HG03521 (cell line): ENCODE measurements at regions not wholly inside any gene's neighbourhood (a gene's known extent, or its start where the extent isn't known, plus 50 kb on each side); places are given as distances from the start of the nearest gene placed in this dataset.

ENCODE experiments used
- ATAC-seq: cut with Tn5 transposase; IDR thresholded peaks from one replicate; pipeline ENCODE4 v1.9.1; 2021; ENCODE audit warnings: mild to moderate bottlenecking, moderate library complexity; ENCODE audit not compliant: unreplicated experiment

GRCh38 chr1:8204826-8205225 is 113.1 kb upstream of the SLC45A1 start:
- ATAC-seq, result no peak

- no peak for ATAC-seq
These were observed 114.4 kb upstream of the SLC45A1 start for GRCh38 chr1:8203551-8203950.

DNA sequence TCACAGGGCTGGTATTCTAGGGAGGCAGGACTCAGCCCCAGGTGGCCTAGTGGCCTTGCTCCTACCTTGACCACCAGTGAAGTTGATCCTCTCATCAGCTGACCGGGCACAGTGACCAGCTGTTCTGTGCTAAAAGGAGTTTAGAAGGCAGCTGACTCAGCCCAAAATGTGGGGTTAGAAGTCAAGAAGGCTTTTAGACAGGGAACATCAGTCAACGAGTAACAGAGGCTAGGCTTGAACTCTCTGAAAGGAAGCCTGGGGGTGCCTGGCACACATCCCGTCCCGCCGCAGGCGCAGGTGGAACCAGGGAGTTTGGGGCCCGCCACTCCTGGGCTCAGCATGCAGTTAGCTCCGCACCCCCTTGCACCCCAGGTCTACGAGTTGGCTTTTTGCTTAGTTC is 114.9 kb upstream of the SLC45A1 start:
- ATAC-seq, result no peak

- no peak for ATAC-seq
These were observed 115.6 kb upstream of the SLC45A1 start for GRCh38 chr1:8202182-8202905.

- ATAC-seq, result no peak
These were observed 116.5 kb upstream of the SLC45A1 start for GRCh38 chr1:8201331-8201861.

GRCh38 chr1:8200317-8201115 is 117.4 kb upstream of the SLC45A1 start:
- no peak for ATAC-seq

DNA sequence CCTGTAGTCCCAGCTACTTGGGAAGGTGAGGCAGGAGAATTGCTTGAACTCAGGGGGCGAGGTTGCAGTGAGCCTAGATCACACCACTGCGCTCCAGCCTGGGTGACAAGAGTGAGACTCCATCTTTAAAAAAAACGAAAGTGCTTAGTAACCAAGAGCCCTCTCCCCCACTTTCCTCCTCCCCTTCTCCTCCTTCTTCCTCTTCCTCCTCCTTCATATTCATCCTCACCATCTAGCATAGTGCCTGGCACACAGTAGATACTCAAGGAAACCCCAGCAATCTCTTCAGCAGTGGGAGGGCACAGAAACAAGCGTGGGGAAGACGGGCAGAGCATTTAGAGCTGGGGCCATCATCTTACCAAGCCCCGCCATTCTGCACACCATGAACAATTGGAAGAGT is 119.4 kb upstream of the SLC45A1 start:
- no peak for ATAC-seq

DNA sequence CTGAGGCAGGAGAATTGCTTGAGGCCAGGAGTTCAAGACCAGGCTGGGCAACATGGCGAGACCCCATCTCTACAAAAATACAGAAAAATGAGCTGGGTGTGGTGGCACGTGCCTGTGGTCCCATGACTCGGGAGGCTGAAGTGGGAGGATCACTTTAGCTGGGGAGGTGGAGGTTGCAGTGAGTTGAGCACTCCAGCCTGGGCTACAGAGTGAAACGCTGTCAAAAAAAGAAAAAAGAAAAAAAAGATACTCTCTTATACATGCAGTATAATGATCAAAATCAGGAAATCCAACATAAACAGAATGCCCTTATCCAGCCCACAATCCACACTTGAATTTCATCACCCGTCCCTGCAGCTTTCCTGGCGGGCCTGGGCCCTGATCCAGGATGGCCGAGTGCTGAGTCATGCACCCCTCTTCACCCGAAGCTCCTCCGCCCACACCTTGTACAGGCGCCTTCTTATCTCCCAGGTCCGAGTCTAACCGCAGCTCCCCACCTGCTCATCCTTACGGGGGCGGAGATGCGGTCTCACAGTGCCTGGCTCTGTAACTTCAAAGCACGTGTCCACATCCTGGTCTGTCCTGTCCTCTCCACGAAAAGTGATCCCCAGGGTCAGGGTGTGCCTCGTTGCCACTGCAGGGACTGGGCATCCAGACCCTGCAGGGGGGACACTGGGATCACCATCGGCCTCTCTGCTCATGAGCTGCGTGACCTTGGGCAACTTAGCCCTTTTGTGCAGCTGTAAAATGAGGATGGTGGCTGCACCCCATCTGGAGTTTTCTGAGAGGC is 120.2 kb upstream of the SLC45A1 start:
- ATAC-seq, result no peak

DNA sequence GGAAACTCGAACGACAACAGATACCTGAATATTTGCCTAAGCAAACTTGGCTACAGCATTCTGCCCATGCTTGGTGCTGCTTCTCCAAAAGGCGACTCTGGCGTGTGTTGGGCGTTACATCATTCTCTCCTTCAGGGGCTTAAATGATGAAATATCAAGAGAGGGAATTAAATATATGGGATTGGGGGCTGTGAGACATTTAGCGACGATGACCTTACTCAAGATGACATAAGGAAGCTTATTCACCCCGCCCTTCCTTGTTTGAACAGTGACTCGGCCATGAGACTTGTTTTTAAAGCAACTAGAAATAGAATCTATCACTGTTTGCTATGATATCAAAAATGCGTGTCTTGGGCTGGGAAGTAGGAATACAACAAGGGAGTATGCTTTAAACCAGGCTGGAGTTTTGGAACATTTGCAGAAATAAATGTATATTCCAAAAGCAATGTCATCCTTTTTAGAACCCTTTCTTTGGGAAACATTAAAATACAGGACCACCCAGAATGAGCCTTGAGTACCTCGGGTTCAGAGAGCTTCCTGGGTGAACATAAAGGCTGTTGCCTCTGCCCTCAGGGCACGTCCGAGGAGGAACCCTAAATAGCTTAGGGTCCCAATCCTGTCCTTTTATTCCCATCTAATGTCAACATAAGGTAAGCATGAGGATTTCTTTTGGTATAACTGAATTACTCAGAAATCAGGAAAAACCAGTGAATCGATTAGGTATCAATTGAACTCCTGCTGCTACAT is 123.3 kb upstream of the SLC45A1 start:
- no peak for ATAC-seq

- ATAC-seq, result no peak
These were observed 124.0 kb upstream of the SLC45A1 start for GRCh38 chr1:8193840-8194406.

DNA sequence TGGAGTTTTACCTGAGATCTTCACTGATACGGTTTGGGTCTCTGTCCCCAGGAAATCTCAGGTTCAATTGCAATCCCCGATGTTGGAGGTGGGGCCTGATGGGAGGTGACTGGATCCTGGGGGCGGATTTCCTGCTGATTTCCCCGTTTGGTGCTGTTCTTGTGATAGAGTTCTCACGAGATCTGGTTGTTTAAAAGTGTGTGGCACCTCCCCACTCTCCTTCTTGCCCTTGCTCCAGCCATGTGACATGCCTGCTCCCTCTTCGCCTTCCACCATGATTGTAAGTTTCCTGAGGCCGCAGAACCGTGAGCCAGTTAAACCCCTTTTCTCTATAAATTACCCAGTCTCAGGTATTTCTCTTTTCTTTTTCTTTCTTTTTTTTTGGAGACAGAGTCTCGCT is 126.4 kb upstream of the SLC45A1 start:
- no peak for ATAC-seq

- no peak for ATAC-seq
These were observed 127.9 kb upstream of the SLC45A1 start for GRCh38 chr1:8189931-8190483.

DNA sequence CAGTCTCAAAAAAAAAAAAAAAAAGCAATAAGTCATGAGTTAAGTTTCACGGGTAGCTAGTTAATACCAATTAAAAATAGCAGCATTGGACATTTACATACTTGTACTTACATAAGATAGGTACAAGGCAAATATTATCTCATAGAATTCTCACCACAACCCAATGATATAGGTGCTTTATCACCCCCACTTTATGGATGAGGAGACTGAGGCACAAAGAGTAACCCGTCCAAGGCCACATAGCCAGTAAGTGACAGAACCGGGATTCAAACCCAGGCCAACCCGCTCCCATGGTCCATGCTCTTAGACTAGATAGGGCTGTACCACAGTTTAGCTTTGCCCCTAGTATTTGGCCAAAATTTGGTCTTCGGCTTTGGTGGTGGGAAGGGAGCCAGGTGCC is 132.5 kb upstream of the SLC45A1 start:
- no peak for ATAC-seq

- no peak for ATAC-seq
These were observed 133.6 kb upstream of the SLC45A1 start for GRCh38 chr1:8184301-8184700.

- ATAC-seq, result no peak
These were observed 135.7 kb upstream of the SLC45A1 start for GRCh38 chr1:8182034-8182761.

GRCh38 chr1:8179132-8179793 is 138.7 kb upstream of the SLC45A1 start:
- no peak for ATAC-seq

- no peak for ATAC-seq
These were observed 141.6 kb upstream of the SLC45A1 start for GRCh38 chr1:8176279-8176678.

DNA sequence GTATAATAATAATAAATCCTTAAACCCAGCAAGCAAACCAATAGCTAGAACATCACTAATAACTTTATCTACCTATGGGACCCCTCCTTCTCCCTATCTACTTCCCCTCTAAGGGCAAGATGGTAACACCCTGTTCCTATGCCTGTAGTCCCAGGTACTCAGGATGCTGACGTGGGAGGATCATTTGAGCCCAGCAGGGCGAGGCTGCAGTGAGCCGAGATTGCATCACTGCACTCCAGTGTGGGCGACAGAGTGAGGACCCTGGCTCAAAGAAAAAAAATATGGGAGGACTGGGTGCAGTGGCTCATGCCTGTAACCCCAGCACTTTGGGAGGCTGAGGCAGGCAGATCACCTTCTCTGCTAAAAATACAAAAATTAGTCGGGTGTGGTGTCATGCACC is 143.1 kb upstream of the SLC45A1 start:
- ATAC-seq, result no peak
